ENCODE measurements at regions not wholly inside any gene's neighbourhood (a gene's known extent, or its start where the extent isn't known, plus 50 kb on each side); places are given as distances from the start of the nearest gene placed in this dataset.

DNA sequence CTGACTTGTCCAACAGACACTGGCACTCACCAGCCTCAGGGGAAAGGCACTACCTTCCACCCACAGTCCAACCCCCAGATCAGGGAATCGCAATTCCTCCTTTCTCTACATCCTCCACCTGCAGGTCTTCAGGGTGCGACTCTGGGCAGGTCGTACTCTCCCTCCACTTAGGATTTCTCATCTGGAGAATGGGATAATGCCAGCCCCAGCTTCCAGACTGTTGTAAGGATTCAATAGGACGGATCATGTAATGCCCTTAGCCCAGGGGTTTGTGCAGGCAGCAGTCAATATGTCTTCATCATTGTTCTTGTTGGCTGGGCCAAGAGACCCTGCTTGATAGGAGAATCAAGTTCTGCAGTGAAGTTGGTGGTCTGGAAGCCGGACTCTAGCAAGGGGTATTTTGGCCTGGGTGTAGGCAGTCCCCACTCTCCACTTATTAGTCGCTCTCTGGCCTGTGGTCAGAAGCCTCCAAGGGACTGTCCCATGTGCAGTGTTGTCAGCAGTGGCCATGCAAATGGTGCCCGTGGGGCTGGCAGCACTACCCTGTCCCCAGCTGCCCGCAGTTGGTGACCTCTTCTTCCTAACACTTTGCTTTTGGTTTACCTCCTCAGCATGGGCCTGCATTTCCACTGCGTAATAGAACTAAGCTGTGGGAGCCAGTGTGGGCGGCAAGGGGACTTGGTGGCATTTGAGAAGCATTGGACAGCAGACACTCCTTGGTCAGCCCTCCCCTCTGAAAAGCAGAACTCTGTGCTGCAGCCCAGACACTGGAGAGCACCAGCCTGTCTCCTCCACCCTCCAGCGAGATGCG is 172.4 kb upstream of the HS6ST1 start:
- no peaks in the 10 kb centered on the region for H3K79me2 ChIP-seq (ENCODE audit: insufficient read depth, low read length)
- DNase-seq (ENCODE audit: low spot score) (no peak), ATAC-seq (no peak), FAIRE-seq (no peak)
- H3K27me3 ChIP-seq (ENCODE audit: control insufficient read depth in 1 of 2, insufficient read depth in 2 of 2, low read length in 2 of 2): peaks cover 4 to 18% of the 10 kb centered on the region in 2 experiments; a peak in 4 of 5 replicates
- no TSS peak for BruUV-seq (replicated peaks)
- H3K9ac ChIP-seq (ENCODE audit: insufficient read depth, low read depth, low read length): no peak overlapping the region
- H3K36me3 ChIP-seq (replicated peaks in 1 of 2; ENCODE audit: control insufficient read depth in 1 of 2, insufficient read depth in 2 of 2, low read length in 2 of 2): no peaks in the 10 kb centered on the region
- H3K4me2 ChIP-seq (ENCODE audit: low read depth, low read length): no peak overlapping the region
- intact Hi-C loops (cut with micrococcal nuclease; ENCODE audit: unreplicated experiment) (no loop called here), in situ Hi-C loops (cut with HindIII; ENCODE audit: extremely low pct_ligation_motif_present, low pct_unique_long_range_greater_than_20kb) (no loop called here)
- ChIA-PET CTCF (ENCODE audit: low intra/inter-chr PET ratio, low total read pairs) (no interaction called here), POLR2A (interaction anchor here (0.6 kb wide), 1 partner anchor 45 kb away, joined by 4 read pairs; no protein-coding TSS in a partner anchor)
- no peak overlapping the region for H3K27ac ChIP-seq (ENCODE audit: extremely low read length, insufficient read depth, low read length)
- no peaks in the 10 kb centered on the region for H3K9me3 ChIP-seq (ENCODE audit: low read length)
- H4K20me1 ChIP-seq (ENCODE audit: insufficient read depth, low read length): no peaks in the 10 kb centered on the region
- TF ChIP-seq ZNF572 (CRISPR knock-in tag; IDR thresholded peaks at IDR 0.05) (no peak), ZNF484 (CRISPR knock-in tag; IDR thresholded peaks at IDR 0.05; ENCODE audit: borderline replicate concordance, low read depth) (no peak), JARID2 (CRISPR knock-in tag; IDR thresholded peaks at IDR 0.05; ENCODE audit: insufficient replicate concordance) (no peak), JUND (CRISPR knock-in tag; IDR thresholded peaks at IDR 0.05) (no peak), MED13 (CRISPR knock-in tag; IDR thresholded peaks at IDR 0.05) (no peak), SNAPC2 (CRISPR knock-in tag; IDR thresholded peaks at IDR 0.05) (no peak), RARG (CRISPR knock-in tag; IDR thresholded peaks at IDR 0.05; ENCODE audit: low read depth) (no peak), PAWR (CRISPR knock-in tag; IDR thresholded peaks at IDR 0.05; ENCODE audit: borderline replicate concordance) (no peak), ZKSCAN8 (CRISPR knock-in tag; IDR thresholded peaks at IDR 0.05; ENCODE audit: borderline replicate concordance) (no peak), MAFF (IDR thresholded peaks at IDR 0.05; ENCODE audit: low read depth, low read length) (no peak), ZNF354B (CRISPR knock-in tag; IDR thresholded peaks at IDR 0.05) (no peak), ZNF329 (CRISPR knock-in tag; IDR thresholded peaks at IDR 0.05; ENCODE audit: low read depth) (no peak)
- TF ChIP-seq, protein P1, sequence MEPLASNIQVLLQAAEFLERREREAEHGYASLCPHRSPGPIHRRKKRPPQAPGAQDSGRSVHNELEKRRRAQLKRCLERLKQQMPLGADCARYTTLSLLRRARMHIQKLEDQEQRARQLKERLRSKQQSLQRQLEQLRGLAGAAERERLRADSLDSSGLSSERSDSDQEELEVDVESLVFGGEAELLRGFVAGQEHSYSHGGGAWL (CRISPR knock-in tag; IDR thresholded peaks at IDR 0.05): no peak
- TF ChIP-seq, protein P2, sequence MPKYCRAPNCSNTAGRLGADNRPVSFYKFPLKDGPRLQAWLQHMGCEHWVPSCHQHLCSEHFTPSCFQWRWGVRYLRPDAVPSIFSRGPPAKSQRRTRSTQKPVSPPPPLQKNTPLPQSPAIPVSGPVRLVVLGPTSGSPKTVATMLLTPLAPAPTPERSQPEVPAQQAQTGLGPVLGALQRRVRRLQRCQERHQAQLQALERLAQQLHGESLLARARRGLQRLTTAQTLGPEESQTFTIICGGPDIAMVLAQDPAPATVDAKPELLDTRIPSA (CRISPR knock-in tag; IDR thresholded peaks at IDR 0.05; ENCODE audit: borderline replicate concordance): no peak
- TF ChIP-seq, protein P3, sequence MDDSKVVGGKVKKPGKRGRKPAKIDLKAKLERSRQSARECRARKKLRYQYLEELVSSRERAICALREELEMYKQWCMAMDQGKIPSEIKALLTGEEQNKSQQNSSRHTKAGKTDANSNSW (CRISPR knock-in tag; IDR thresholded peaks at IDR 0.05; ENCODE audit: borderline replicate concordance): no peak
- TF ChIP-seq, protein P4, sequence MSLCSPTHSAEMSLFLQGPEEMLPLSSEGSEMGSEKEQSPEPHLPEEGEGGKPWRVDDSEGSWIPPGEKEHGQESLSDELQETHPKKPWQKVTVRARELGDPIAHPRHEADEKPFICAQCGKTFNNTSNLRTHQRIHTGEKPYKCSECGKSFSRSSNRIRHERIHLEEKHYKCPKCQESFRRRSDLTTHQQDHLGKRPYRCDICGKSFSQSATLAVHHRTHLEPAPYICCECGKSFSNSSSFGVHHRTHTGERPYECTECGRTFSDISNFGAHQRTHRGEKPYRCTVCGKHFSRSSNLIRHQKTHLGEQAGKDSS (CRISPR knock-in tag; IDR thresholded peaks at IDR 0.05; ENCODE audit: borderline replicate concordance, low read depth): no peak
- 46% methylated on average over 12 of the region's 12 CpGs for WGBS (ENCODE audit: low lambda C conversion rate)
- H3K4me1 ChIP-seq (ENCODE audit: insufficient read depth, low read length): peaks cover 7% of the 10 kb centered on the region; the same call in 1 of the 2 replicates
- no peak overlapping the region for H3K4me3 ChIP-seq (replicated peaks in 1 of 3; ENCODE audit: insufficient read depth in 1 of 3, low read depth in 2 of 3, low read length in 3 of 3)
- no peak overlapping the region for H2AFZ ChIP-seq (ENCODE audit: low read length)
